ENCODE measurements at regions not wholly inside any gene's neighbourhood (a gene's known extent, or its start where the extent isn't known, plus 50 kb on each side); places are given as distances from the start of the nearest gene placed in this dataset.

- no peak for DNase-seq (ENCODE audit: low read depth)
These were observed 428.0 kb downstream of the PLPP3 start for GRCh38 chr1:56151402-56151801.

- no peak for DNase-seq (ENCODE audit: low read depth)
These were observed 428.7 kb downstream of the PLPP3 start for GRCh38 chr1:56150441-56151215.

- no peak for DNase-seq (ENCODE audit: low read depth)
These were observed 429.6 kb downstream of the PLPP3 start for GRCh38 chr1:56149761-56150160.

- DNase-seq (ENCODE audit: low read depth), result no peak
These were observed 430.8 kb downstream of the PLPP3 start for GRCh38 chr1:56148326-56149193.

DNA sequence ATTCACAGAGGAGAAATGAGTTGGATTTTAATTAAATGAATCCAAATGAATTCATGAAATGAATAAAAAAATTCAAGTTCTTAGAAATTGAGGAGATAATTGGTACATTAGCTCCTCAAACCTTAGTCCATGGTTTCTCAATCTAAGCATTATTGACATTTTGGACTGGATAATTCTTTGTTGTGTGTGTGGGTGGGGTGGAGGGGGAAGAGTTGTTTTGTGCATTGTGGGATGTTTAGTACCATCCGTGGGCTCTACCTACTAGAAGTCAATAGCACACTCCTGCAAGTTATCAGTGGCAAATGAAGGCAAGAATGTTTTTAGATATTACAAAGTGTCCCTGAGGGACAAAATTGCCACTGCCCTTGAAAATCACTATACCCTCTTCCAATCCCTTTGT, 431.9 kb downstream of the PLPP3 start:
- no peak for DNase-seq (ENCODE audit: low read depth)

DNA sequence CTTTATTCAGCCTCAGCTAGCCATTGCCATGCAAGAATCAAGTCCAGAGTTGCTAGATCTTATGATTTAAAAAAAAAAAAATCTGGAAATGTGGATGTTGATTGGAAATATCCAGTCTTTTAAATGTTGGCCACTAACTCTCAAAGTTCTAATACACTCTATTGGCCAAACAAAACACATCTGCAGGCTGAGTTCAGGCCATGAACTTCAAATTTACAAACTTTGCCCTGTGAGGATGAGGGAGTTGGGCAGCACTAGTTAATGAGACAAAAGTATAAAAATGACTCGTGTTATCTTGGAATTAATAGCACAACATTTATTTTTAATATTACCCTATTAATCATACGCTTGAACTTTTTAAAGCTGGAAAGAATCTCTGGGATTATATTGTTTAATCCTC, 432.3 kb downstream of the PLPP3 start:
- no peak for DNase-seq (ENCODE audit: low read depth)

GRCh38 chr1:56146449-56146848, 432.9 kb downstream of the PLPP3 start:
- no peak for DNase-seq (ENCODE audit: low read depth)

- DNase-seq (ENCODE audit: low read depth), result no peak
These were observed 433.8 kb downstream of the PLPP3 start for GRCh38 chr1:56145581-56145980.

DNA sequence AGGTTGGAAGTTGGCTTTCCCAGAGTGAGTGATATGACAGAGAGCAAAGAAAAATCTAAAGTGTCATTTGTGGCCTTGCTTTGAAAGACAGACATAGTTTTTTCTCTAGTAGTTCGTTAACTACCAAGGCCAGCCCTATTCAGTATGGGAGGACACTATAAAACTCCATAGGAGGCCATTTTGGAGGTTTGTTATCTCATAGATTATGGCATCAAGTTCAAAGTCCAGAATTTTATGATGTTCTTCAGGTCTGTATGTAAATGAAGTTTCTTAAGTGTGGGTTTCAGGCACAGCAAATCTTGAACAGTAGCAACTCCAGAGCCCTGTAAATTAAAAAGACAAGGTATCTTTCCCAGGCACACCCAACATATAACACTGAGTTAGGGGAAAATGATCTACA, 437.1 kb downstream of the PLPP3 start:
- DNase-seq (ENCODE audit: low read depth), result no peak

- DNase-seq (ENCODE audit: low read depth), result no peak
These were observed 439.5 kb downstream of the PLPP3 start for GRCh38 chr1:56139836-56140235.

DNA sequence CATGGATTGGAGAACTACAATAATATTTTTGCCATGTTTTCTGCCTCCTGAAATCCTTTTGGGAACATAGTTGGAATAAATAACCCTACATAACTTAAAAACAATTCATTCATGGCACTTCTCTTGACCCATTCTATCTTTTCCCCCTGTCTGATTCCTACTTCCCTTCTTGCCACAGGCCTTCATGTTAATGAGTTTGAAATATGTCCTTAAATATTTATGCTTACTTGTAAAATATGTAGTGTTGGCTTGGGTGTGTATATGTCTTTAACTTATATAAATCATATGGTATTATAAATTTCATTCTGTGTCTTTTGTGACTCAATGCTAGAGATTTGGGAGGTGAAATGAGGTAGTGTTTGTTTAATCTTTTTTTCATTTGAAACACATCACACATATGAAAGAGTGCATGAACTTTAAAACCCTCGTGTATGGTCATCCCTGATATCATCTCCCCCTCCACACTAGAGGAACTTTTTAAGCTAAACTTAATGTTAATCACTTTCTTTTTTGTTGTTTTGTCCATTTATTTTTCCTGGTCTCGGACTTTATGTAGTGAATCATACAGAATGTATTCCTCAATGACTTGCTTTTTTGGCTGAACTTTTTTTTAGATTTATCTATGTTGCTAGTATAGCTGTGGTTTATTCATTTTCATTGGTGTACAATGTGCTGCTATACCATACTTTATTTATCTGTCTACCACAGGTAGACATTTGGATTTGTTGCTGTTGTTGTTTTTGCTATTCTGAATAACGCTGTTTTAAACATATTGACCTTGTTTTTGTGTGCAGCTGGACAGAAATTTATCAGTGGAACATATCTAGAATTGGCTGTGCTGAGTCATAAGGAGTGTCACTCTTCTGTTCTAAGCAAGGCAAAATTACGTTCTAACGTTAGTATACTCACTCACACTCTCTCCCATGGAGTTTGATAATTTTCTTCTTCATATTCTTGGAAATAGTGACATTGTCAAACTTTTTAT, 441.6 kb downstream of the PLPP3 start:
- DNase-seq (ENCODE audit: low read depth), result no peak

GRCh38 chr1:56137090-56137489, 442.3 kb downstream of the PLPP3 start:
- DNase-seq (ENCODE audit: low read depth), result no peak

DNA sequence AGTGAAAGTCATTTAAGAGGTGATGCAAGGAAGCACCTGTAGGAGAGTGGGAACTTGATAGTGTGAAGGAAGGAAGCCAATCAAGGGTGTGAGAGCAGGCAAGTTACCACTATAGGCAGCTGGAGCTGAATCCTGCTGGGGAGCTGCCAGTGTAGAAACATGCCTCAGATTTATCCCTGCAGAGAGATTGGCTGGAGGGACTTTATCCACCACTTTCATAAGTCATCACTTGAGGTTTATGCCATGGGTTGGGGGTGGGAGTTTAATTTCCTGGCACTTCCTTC, 443.6 kb downstream of the PLPP3 start:
- no peak for DNase-seq (ENCODE audit: low read depth)

DNA sequence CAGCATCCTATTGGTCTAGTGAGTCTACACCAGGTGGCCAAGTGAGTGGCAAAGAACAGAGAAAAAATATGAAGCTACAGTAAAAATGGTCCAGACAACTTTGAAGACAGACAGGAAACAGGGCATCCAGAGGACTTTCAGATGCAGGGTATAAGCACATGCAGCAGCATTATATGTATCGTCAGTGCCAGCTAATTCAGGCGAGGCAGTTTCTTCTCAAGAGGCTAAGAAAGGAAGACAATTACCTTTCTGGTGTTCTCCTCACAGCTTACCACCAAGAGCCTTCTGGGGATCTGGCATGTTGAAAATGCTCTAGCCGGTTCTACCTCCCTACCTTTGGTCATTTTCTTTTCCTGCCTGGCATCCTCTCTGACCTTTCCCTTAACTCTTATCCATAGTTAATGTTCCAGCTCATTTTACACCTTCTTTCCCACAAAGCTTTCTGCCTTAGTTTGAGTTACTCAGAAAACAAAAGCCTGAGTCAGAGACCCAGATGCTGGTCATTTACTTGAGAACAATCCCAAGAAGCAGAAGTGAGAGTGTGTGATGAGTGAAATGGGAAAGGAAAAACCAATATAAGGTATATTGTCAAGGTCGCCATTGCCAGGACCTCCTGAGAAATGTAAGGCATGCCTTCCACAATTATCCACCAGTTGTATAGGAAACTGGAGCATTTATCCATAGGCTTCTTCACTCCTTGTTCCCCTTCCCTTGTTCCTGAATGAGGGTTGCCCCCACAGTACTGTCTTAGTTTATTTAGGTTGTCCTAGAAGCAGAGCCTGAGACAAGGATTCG, 444.1 kb downstream of the PLPP3 start:
- no peak for DNase-seq (ENCODE audit: low read depth)

GRCh38 chr1:56133522-56134472, 445.6 kb downstream of the PLPP3 start:
- DNase-seq (ENCODE audit: low read depth), result no peak

DNA sequence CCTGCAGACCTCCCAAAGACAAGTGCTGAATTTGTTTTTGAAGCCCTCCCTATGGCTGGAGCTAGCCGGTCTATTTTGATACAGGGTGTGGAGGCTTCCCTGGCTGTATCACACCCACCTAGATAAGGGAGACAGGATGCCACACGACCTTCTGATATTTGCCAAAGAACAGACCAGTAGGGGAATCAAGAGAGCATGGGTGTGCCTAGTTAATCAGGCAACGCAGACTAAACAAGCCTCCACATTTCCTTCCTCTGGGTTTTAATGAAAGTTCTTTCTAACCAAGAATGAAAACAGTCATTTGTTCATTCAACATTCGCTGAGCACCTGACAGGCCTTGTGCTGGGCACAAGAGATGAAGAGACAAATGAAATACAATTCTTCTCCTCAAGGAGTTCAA, 446.8 kb downstream of the PLPP3 start:
- peak; percentile 11 for DNase-seq (ENCODE audit: low read depth)

- DNase-seq (ENCODE audit: low read depth), result no peak
These were observed 449.5 kb downstream of the PLPP3 start for GRCh38 chr1:56129837-56130236.

DNA sequence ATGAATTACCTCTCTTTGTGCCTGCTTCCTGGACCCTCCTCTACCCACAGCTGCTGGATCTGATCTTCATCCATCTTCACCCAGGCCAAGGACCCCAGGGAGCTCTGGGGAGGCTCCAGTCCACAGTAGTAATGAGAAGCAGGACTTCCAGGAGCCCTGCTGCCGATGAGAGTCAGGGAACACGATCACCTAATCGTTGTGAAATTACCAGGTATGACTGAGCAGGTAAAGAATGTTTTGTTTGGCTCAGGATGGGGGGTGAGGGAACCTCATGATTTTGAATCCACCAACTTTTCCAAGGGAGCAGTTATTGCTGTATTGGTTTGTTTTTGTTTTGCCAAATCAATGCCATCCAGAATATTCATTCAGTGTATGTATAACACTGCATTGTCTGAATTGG, 454.0 kb downstream of the PLPP3 start:
- DNase-seq (ENCODE audit: low read depth), result no peak

DNA sequence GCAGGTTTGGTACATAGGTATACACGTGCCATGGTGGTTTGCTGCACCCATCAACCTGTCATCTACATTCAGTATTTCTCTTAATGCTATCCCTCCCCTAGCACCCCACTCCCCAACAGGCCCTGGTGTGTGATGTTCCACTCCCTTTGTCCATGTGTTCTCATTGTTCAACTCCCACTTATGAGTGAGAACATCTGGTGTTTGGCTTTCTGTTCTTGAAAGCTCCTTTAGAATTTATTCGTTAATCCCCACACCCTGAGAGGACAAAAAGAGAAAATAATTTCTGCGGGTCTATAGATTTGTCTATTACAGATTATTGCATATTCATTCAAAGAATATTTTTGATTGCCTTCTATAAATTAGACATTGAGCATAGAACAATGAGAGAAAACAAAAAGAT, 455.5 kb downstream of the PLPP3 start:
- no peak for DNase-seq (ENCODE audit: low read depth)

- DNase-seq (ENCODE audit: low read depth), result no peak
These were observed 455.9 kb downstream of the PLPP3 start for GRCh38 chr1:56123421-56123820.
